H9 (cell line): ENCODE measurements at regions not wholly inside any gene's neighbourhood (a gene's known extent, or its start where the extent isn't known, plus 50 kb on each side); places are given as distances from the start of the nearest gene placed in this dataset.

Source experiments
- DNase-seq: peaks from one replicate; pipeline ENCODE4 v3.0.0-alpha.2; 2017
- H2AFZ ChIP-seq: one replicate; pipeline ENCODE4 v1.6.1; 2013; ENCODE audit warnings: mild to moderate bottlenecking, low read length, control low read depth, moderate library complexity
- H2AK5ac ChIP-seq: 2 replicates; pipeline ENCODE4 v1.6.1; 2013; ENCODE audit warnings: low read length, control low read depth, mixed read lengths; ENCODE audit not compliant: insufficient read length
- H2BK120ac ChIP-seq: one replicate; pipeline ENCODE4 v1.6.1; 2013; ENCODE audit warnings: low read depth, mild to moderate bottlenecking, low read length, control low read depth, inconsistent platforms; ENCODE audit not compliant: poor library complexity, severe bottlenecking
- H2BK12ac ChIP-seq: 2 replicates; pipeline ENCODE4 v1.6.1; 2013; ENCODE audit warnings: low read length, control low read depth, mixed read lengths, low read depth; ENCODE audit not compliant: insufficient read length
- H2BK15ac ChIP-seq: 2 replicates; pipeline ENCODE4 v1.6.1; 2013; ENCODE audit warnings: low read depth, low read length, control low read depth
- H2BK20ac ChIP-seq: one replicate; pipeline ENCODE4 v1.6.1; 2013; ENCODE audit warnings: low read depth, mild to moderate bottlenecking, low read length, control low read depth, inconsistent platforms; ENCODE audit not compliant: poor library complexity, severe bottlenecking
- H2BK5ac ChIP-seq: 2 replicates; pipeline ENCODE4 v1.6.1; 2013; ENCODE audit warnings: low read length, control low read depth, mixed read lengths; ENCODE audit not compliant: insufficient read length
- H3K14ac ChIP-seq: 2 replicates; pipeline ENCODE4 v1.6.1; 2013; ENCODE audit warnings: low read length, control low read depth; ENCODE audit not compliant: insufficient read depth
- H3K18ac ChIP-seq: 2 replicates; pipeline ENCODE4 v1.6.1; 2013; ENCODE audit warnings: low read depth, mild to moderate bottlenecking, mixed read lengths, low read length, control low read depth; ENCODE audit not compliant: insufficient read length
- H3K23ac ChIP-seq: 2 replicates; pipeline ENCODE4 v1.6.1; 2013; ENCODE audit warnings: low read length, control low read depth, mixed read lengths, low read depth; ENCODE audit not compliant: insufficient read length
- H3K23me2 ChIP-seq: 2 replicates; pipeline ENCODE4 v1.6.1; 2013; ENCODE audit warnings: low read depth, mild to moderate bottlenecking, mixed read lengths, low read length, control low read depth; ENCODE audit not compliant: insufficient read length, poor library complexity, severe bottlenecking
- H3K27ac ChIP-seq: 2 replicates; pipeline ENCODE4 v1.5.1; 2013; ENCODE audit warnings: low read length, control low read depth, mixed read lengths, low read depth; ENCODE audit not compliant: insufficient read length
- H3K27me3 ChIP-seq: 2 replicates; pipeline ENCODE4 v1.6.1; 2013; ENCODE audit warnings: low read length, control low read depth, inconsistent platforms; ENCODE audit not compliant: insufficient read depth
- H3K4ac ChIP-seq: 2 replicates; pipeline ENCODE4 v1.6.1; 2013; ENCODE audit warnings: low read depth, mild to moderate bottlenecking, control low read depth, inconsistent platforms, low read length, moderate library complexity
- H3K4me1 ChIP-seq: 2 replicates; pipeline ENCODE4 v1.6.1; 2013; ENCODE audit warnings: low read length, control low read depth, inconsistent platforms; ENCODE audit not compliant: insufficient read depth
- H3K4me2 ChIP-seq: 2 replicates; pipeline ENCODE4 v1.6.1; 2013; ENCODE audit warnings: low read length, control low read depth, mixed read lengths; ENCODE audit not compliant: insufficient read length, insufficient read depth
- H3K56ac ChIP-seq: 2 replicates; pipeline ENCODE4 v1.6.1; 2013; ENCODE audit warnings: low read depth, mild to moderate bottlenecking, mixed read lengths, low read length, control low read depth; ENCODE audit not compliant: insufficient read length
- H3K79me1 ChIP-seq: 2 replicates; pipeline ENCODE4 v1.6.1; 2013; ENCODE audit warnings: low read depth, mild to moderate bottlenecking, moderate library complexity, low read length, control low read depth, inconsistent platforms; ENCODE audit not compliant: insufficient read depth, poor library complexity, severe bottlenecking
- H3K79me2 ChIP-seq: 2 replicates; pipeline ENCODE4 v1.6.1; 2013; ENCODE audit warnings: low read length, control low read depth, inconsistent platforms; ENCODE audit not compliant: insufficient read depth
- H3K9ac ChIP-seq: 2 replicates; pipeline ENCODE4 v1.6.1; 2013; ENCODE audit warnings: low read length, control low read depth, mixed read lengths; ENCODE audit not compliant: insufficient read length; ENCODE audit errors: extremely low read depth
- H3K9me3 ChIP-seq: one replicate; pipeline ENCODE4 v1.6.1; 2013; ENCODE audit warnings: low read depth, low read length, inconsistent platforms; ENCODE audit not compliant: control insufficient read depth
- H3T11ph ChIP-seq: one replicate; pipeline ENCODE4 v1.6.1; 2013; ENCODE audit warnings: mild to moderate bottlenecking, low read length, control low read depth, inconsistent platforms
- H4K20me1 ChIP-seq: one replicate; pipeline ENCODE4 v1.6.1; 2013; ENCODE audit not compliant: control insufficient read depth, insufficient read length, insufficient read depth
- H4K5ac ChIP-seq: 2 replicates; pipeline ENCODE4 v1.6.1; 2013; ENCODE audit warnings: low read depth, mild to moderate bottlenecking, mixed read lengths, low read length, control low read depth; ENCODE audit not compliant: insufficient read length
- H4K8ac ChIP-seq: replicated peaks from 2 replicates; pipeline ENCODE4 v1.6.1; 2013; ENCODE audit warnings: low read length, control low read depth, mixed read lengths, low read depth; ENCODE audit not compliant: insufficient read length
- H4K91ac ChIP-seq: 2 replicates; pipeline ENCODE4 v1.6.1; 2013; ENCODE audit warnings: low read depth, mild to moderate bottlenecking, moderate library complexity, mixed read lengths, low read length, control low read depth; ENCODE audit not compliant: insufficient read length
- H3K27ac Mint-ChIP-seq, 3 experiments: 2 replicates in 2 of 3; 3 replicates in 1 of 3; pipeline ENCODE4 v1.8.0; 2020 to 2021; ENCODE audit warnings: mixed read lengths in 3 of 3, mild to moderate bottlenecking in 1 of 3, moderate library complexity in 1 of 3
- H3K27me3 Mint-ChIP-seq: 2 replicates; pipeline ENCODE4 v1.8.0; 2021; ENCODE audit warnings: low read depth, mild to moderate bottlenecking, moderate library complexity, mixed read lengths
- H3K36me3 Mint-ChIP-seq, 3 experiments: 2 replicates in 2 of 3; 3 replicates in 1 of 3; pipeline ENCODE4 v1.8.0; 2020 to 2021; ENCODE audit warnings: low read depth in 3 of 3, mixed read lengths in 3 of 3; ENCODE audit not compliant: insufficient read depth in 1 of 3
- H3K4me1 Mint-ChIP-seq, 2 experiments: 2 replicates each; pipeline ENCODE4 v1.8.0; 2020; ENCODE audit warnings: mixed read lengths in 2 of 2
- H3K4me3 Mint-ChIP-seq, 2 experiments: 2 replicates in 1 of 2; 3 replicates in 1 of 2; pipeline ENCODE4 v1.8.0; 2020 to 2021; ENCODE audit warnings: mild to moderate bottlenecking in 2 of 2, mixed read lengths in 2 of 2, moderate library complexity in 1 of 2
- H3K9me3 Mint-ChIP-seq, 2 experiments: 2 replicates in 1 of 2; 3 replicates in 1 of 2; pipeline ENCODE4 v1.8.0; 2020; ENCODE audit warnings: mild to moderate bottlenecking in 2 of 2, mixed read lengths in 2 of 2, moderate library complexity in 1 of 2
- CTCF ChIP-seq: fragments of 200-600 bp; sonication (generic); conservative IDR thresholded peaks from 3 replicates; pipeline ENCODE4 v1.8.0; 2021; ENCODE audit warnings: antibody characterized with exemption, mild to moderate bottlenecking
- WGBS: extraction: QIAGEN DNeasy Blood & Tissue Kit; methylation state at CpG from one replicate; pipeline ENCODE4 v1.1.7; 2013; ENCODE audit warnings: missing lambda C conversion rate, low lambda C conversion rate, mixed read lengths; ENCODE audit not compliant: insufficient read length; ENCODE audit errors: extremely low coverage; 5-methylcytosine and 5-hydroxymethylcytosine counted together

DNA sequence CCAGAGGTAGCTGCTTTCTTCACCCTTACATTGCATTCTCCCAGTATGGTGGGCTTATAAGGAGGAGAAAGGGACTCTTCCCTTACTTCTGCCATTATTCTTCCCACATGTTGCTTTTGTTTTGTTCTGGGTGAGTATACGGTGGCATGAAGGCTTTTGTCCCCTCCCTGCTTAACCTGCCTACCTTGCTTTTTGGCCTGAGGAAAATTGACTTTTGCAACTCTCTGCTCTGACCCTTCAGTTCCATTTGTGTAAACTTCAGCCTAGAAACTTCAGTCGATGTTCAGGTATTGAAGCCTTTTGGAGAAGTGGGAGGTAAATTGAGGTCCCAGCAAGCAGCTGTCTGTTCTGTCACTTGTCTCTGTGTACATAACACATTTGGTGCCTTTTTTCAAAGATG lies 110.2 kb downstream of the PCSK1 start:
- peaks cover 7% of the 10 kb centered on the region in 2 experiments for H3K4me1 Mint-ChIP-seq
- no peaks in the 10 kb centered on the region for H4K20me1 ChIP-seq

More for the DNA sequence above, 110.2 kb downstream of the PCSK1 start:
- Histone ChIP-seq H3K9me3 (no peaks in the 10 kb centered on the region), H3K4me1 (no peaks in the 10 kb centered on the region), H2BK12ac (no peak overlapping the region), H3K56ac (no peak overlapping the region), H4K5ac (no peak overlapping the region), H2BK20ac (no peak overlapping the region), H3K9ac (no peak overlapping the region), H3K14ac (no peak overlapping the region), H3K18ac (no peak overlapping the region), H3K4ac (no peak overlapping the region), H2BK15ac (no peak overlapping the region), H3K27ac (no peak overlapping the region), H3T11ph (no peak overlapping the region), H3K23ac (no peak overlapping the region), H3K4me2 (no peak overlapping the region), H4K8ac (no peak overlapping the region), H3K23me2 (no peaks in the 10 kb centered on the region), H2AFZ (no peak overlapping the region), H3K79me1 (no peaks in the 10 kb centered on the region), H2BK5ac (no peak overlapping the region), H4K91ac (no peak overlapping the region), H2AK5ac (no peak overlapping the region), H2BK120ac (no peak overlapping the region), H3K79me2 (no peaks in the 10 kb centered on the region), H3K27me3 (no peaks in the 10 kb centered on the region)
- no peak for DNase-seq
- no CpG with 5 or more reads among the region's 2 CpGs for WGBS
- no peak overlapping the region for H3K4me3 Mint-ChIP-seq
- H3K36me3 Mint-ChIP-seq = no peaks in the 10 kb centered on the region
- TF ChIP-seq CTCF = no peak
- H3K27me3 Mint-ChIP-seq = no peaks in the 10 kb centered on the region; the same call in 1 of the 2 replicates
- H3K27ac Mint-ChIP-seq = peak overlapping the region in 1 of 3 experiments; percentile 34; a peak in 2 of 7 replicates
- no peaks in the 10 kb centered on the region for H3K9me3 Mint-ChIP-seq
